GM23338 (cell line): ENCODE measurements at regions not wholly inside any gene's neighbourhood (a gene's known extent, or its start where the extent isn't known, plus 50 kb on each side); places are given as distances from the start of the nearest gene placed in this dataset.

Experiments used
- ATAC-seq: fragments of 200-7000 bp; cut with Tn5 transposase; 3 replicates; pipeline ENCODE4 v1.9.1; 2020
- DNase-seq: peaks from one replicate; pipeline ENCODE4 v3.0.0-alpha.2; 2015; ENCODE audit warnings: low spot score
- H2AFZ ChIP-seq: fragments of 200-600 bp; sonication (generic); 2 replicates; pipeline ENCODE4 v1.8.0; 2016; ENCODE audit warnings: antibody characterized with exemption, mild to moderate bottlenecking, moderate library complexity
- H3F3A ChIP-seq: fragments of 200-600 bp; sonication (generic); replicated peaks from 2 replicates; pipeline ENCODE4 v1.8.0; 2017; ENCODE audit warnings: antibody characterized with exemption, mixed run types, low read depth
- H3K27ac ChIP-seq: fragments of 200-600 bp; sonication (generic); 2 replicates; pipeline ENCODE4 v1.6.1; 2016; ENCODE audit warnings: low read depth
- H3K27me3 ChIP-seq: fragments of 200-600 bp; sonication (generic); 2 replicates; pipeline ENCODE4 v1.8.0; 2016; ENCODE audit warnings: mild to moderate bottlenecking, mixed run types, moderate library complexity; ENCODE audit not compliant: insufficient read depth
- H3K36me3 ChIP-seq: fragments of 200-600 bp; sonication (generic); 2 replicates; pipeline ENCODE4 v1.8.0; 2016; ENCODE audit warnings: mild to moderate bottlenecking; ENCODE audit not compliant: insufficient read depth
- H3K4me1 ChIP-seq: fragments of 200-600 bp; sonication (generic); 2 replicates; pipeline ENCODE4 v1.8.0; 2016; ENCODE audit warnings: mild to moderate bottlenecking, moderate library complexity; ENCODE audit not compliant: insufficient read depth
- H3K4me2 ChIP-seq: fragments of 200-600 bp; sonication (generic); 2 replicates; pipeline ENCODE4 v1.7.1; 2017; ENCODE audit warnings: mixed run types
- H3K4me3 ChIP-seq: fragments of 200-600 bp; sonication (generic); 2 replicates; pipeline ENCODE4 v1.6.1; 2016; ENCODE audit warnings: mixed run types
- H3K79me2 ChIP-seq: fragments of 200-600 bp; sonication (generic); replicated peaks from 2 replicates; pipeline ENCODE4 v1.8.0; 2017; ENCODE audit warnings: mild to moderate bottlenecking; ENCODE audit not compliant: insufficient read depth
- H3K9me2 ChIP-seq: fragments of 200-600 bp; sonication (generic); 2 replicates; pipeline ENCODE4 v1.8.0; 2017; ENCODE audit not compliant: insufficient read depth
- H4K20me1 ChIP-seq: fragments of 200-600 bp; sonication (generic); replicated peaks from 2 replicates; pipeline ENCODE4 v1.8.0; 2017; ENCODE audit warnings: mild to moderate bottlenecking; ENCODE audit not compliant: insufficient read depth
- H3K27ac Mint-ChIP-seq: 2 replicates; pipeline ENCODE4 v1.8.0; 2020; ENCODE audit warnings: inconsistent platforms, mild to moderate bottlenecking, moderate library complexity, mixed read lengths
- H3K27me3 Mint-ChIP-seq: 3 replicates; pipeline ENCODE4 v1.8.0; 2022; ENCODE audit warnings: low read depth, mild to moderate bottlenecking, moderate library complexity, mixed read lengths, inconsistent platforms; ENCODE audit not compliant: insufficient read depth, poor library complexity
- H3K36me3 Mint-ChIP-seq: 3 replicates; pipeline ENCODE4 v1.8.0; 2021; ENCODE audit warnings: low read depth, mild to moderate bottlenecking, inconsistent platforms, moderate library complexity, mixed read lengths
- H3K4me1 Mint-ChIP-seq: 3 replicates; pipeline ENCODE4 v1.8.0; 2020; ENCODE audit warnings: mild to moderate bottlenecking, inconsistent platforms, mixed read lengths
- H3K4me3 Mint-ChIP-seq: 3 replicates; pipeline ENCODE4 v1.8.0; 2021; ENCODE audit warnings: moderate library complexity, mild to moderate bottlenecking, inconsistent platforms, mixed read lengths
- H3K9me3 Mint-ChIP-seq: 3 replicates; pipeline ENCODE4 v1.8.0; 2020; ENCODE audit warnings: moderate library complexity, mild to moderate bottlenecking, inconsistent platforms, mixed read lengths
- CREB1 ChIP-seq: fragments of 250-450 bp; sonication (Bioruptor Pico); IDR thresholded peaks from 2 replicates; pipeline ENCODE4 v1.5.0; 2020; ENCODE audit warnings: low read depth, mild to moderate bottlenecking, moderate library complexity
- CTCF ChIP-seq, 2 experiments: fragments of 200-600 bp in 1 of 2; sonication (generic) in 1 of 2; conservative IDR thresholded peaks; 2 replicates each; pipeline versions ENCODE4 v1.5.1 to v1.6.1; 2016 to 2017; ENCODE audit warnings: antibody characterized with exemption in 2 of 2, low read depth in 2 of 2, mild to moderate bottlenecking in 2 of 2, moderate library complexity in 1 of 2
- ETS1 ChIP-seq: IDR thresholded peaks from 2 replicates; pipeline ENCODE4 v1.6.1; 2016; ENCODE audit warnings: antibody characterized with exemption
- EZH2 ChIP-seq: fragments of 200-600 bp; sonication (generic); IDR thresholded peaks from one replicate; pipeline ENCODE4 v1.8.0; 2017; ENCODE audit warnings: antibody characterized with exemption, mild to moderate bottlenecking, low read depth; ENCODE audit not compliant: unreplicated experiment
- EZH2phosphoT487 ChIP-seq: fragments of 200-600 bp; sonication (generic); IDR thresholded peaks from one replicate; pipeline ENCODE4 v1.8.1; 2018; ENCODE audit warnings: antibody characterized with exemption; ENCODE audit not compliant: unreplicated experiment
- JUNB ChIP-seq: IDR thresholded peaks from one replicate; pipeline ENCODE4 v1.6.1; 2016; ENCODE audit warnings: antibody characterized with exemption; ENCODE audit not compliant: unreplicated experiment
- NANOG ChIP-seq: IDR thresholded peaks from 2 replicates; pipeline ENCODE4 v1.6.1; 2016; ENCODE audit warnings: antibody characterized with exemption, borderline replicate concordance
- POLR2AphosphoS5 ChIP-seq: IDR thresholded peaks from 2 replicates; pipeline ENCODE4 v1.6.1; 2016; ENCODE audit warnings: antibody characterized with exemption, low read depth
- REST ChIP-seq: IDR thresholded peaks from one replicate; pipeline ENCODE4 v1.6.1; 2018; ENCODE audit warnings: antibody characterized with exemption; ENCODE audit not compliant: unreplicated experiment
- STAT1 ChIP-seq: IDR thresholded peaks from one replicate; pipeline ENCODE4 v1.6.1; 2016; ENCODE audit warnings: antibody characterized with exemption; ENCODE audit not compliant: unreplicated experiment
- ZNF114 ChIP-seq: fragments of 250-450 bp; sonication (Bioruptor Pico); IDR thresholded peaks from 2 replicates; pipeline ENCODE4 v1.5.0; 2020; ENCODE audit warnings: mild to moderate bottlenecking, moderate library complexity
- ZNF331 ChIP-seq: fragments of 250-450 bp; sonication (Bioruptor Pico); IDR thresholded peaks from 2 replicates; pipeline ENCODE4 v1.5.0; 2020; ENCODE audit warnings: low read depth, mild to moderate bottlenecking, moderate library complexity
- ZNF462 ChIP-seq: fragments of 250-450 bp; sonication (Bioruptor Pico); IDR thresholded peaks from 2 replicates; pipeline ENCODE4 v1.5.0; 2020; ENCODE audit warnings: mild to moderate bottlenecking, moderate library complexity

GRCh38 chrX:15952212-15952611 is 97.6 kb upstream of the AP1S2 start:
- DNase-seq (no peak), ATAC-seq (no peak)
- peaks cover 26% of the 10 kb centered on the region for H3K4me1 Mint-ChIP-seq
- Histone ChIP-seq H3K27ac (no peak overlapping the region), H3K4me3 (no peak overlapping the region), H2AFZ (no peak overlapping the region), H3K4me2 (no peak overlapping the region), H3K27me3 (no peaks in the 10 kb centered on the region), H4K20me1 (no peaks in the 10 kb centered on the region), H3K36me3 (no peaks in the 10 kb centered on the region), H3F3A (no peaks in the 10 kb centered on the region), H3K4me1 (peaks cover 10% of the 10 kb centered on the region), H3K9me2 (no peaks in the 10 kb centered on the region), H3K79me2 (no peaks in the 10 kb centered on the region)
- 0 out of 3 replicates have a peak, but pooled peaks cover 3% of the 10 kb centered on the region for H3K36me3 Mint-ChIP-seq
- H3K27me3 Mint-ChIP-seq, result no peaks in the 10 kb centered on the region
- TF ChIP-seq POLR2AphosphoS5, result no peak
- no peak for TF ChIP-seq ZNF114 (CRISPR knock-in tag)
- TF ChIP-seq NANOG, result no peak
- no peak for TF ChIP-seq CREB1 (CRISPR knock-in tag)
- no peak for TF ChIP-seq ZNF331 (CRISPR knock-in tag)
- no peak for TF ChIP-seq STAT1
- TF ChIP-seq ZNF462 (CRISPR knock-in tag), result no peak
- TF ChIP-seq CTCF (conservative IDR thresholded peaks at IDR 0.05; ENCODE audit: low read depth in 2 of 2), result no peak
- TF ChIP-seq ETS1, result no peak
- no peak for TF ChIP-seq EZH2
- TF ChIP-seq REST, result no peak
- no peak for TF ChIP-seq JUNB
- no peak for TF ChIP-seq EZH2phosphoT487
- H3K9me3 Mint-ChIP-seq, result no peaks in the 10 kb centered on the region; the same call in 2 of the 3 replicates
- H3K27ac Mint-ChIP-seq, result no peak overlapping the region
- no peak overlapping the region for H3K4me3 Mint-ChIP-seq
